Keratinocyte (primary cell): ENCODE measurements at regions not wholly inside any gene's neighbourhood (a gene's known extent, or its start where the extent isn't known, plus 50 kb on each side); places are given as distances from the start of the nearest gene placed in this dataset.

Source experiments
- DNase-seq: peaks from one replicate; pipeline ENCODE4 v3.0.0-alpha.2; 2011; ENCODE audit warnings: low read depth, missing footprints, low spot score
- FAIRE-seq: peaks from 2 replicates; lab custom pipeline; 2011; peaks lifted over from hg19 to GRCh38; lab: Jason Lieb, UNC
- H2AFZ ChIP-seq: 2 replicates; pipeline ENCODE4 v1.6.0; 2012; ENCODE audit warnings: low read length, control low read depth, inconsistent platforms; ENCODE audit not compliant: control insufficient read depth
- H3K27ac ChIP-seq: 2 replicates; pipeline ENCODE4 v1.5.1; 2011; ENCODE audit warnings: low read length; ENCODE audit not compliant: control insufficient read depth, insufficient read depth
- H3K27me3 ChIP-seq: 3 replicates; pipeline ENCODE4 v1.6.0; 2011; ENCODE audit warnings: low read length; ENCODE audit not compliant: control insufficient read depth, insufficient read depth; ENCODE audit errors: extremely low read depth
- H3K36me3 ChIP-seq, 2 experiments: 2 replicates in 1 of 2; 3 replicates in 1 of 2; pipeline ENCODE4 v1.5.1; 2011; ENCODE audit warnings: low read length in 2 of 2, mild to moderate bottlenecking in 1 of 2; ENCODE audit not compliant: control insufficient read depth in 2 of 2, insufficient read depth in 2 of 2; ENCODE audit errors: extremely low read depth in 1 of 2
- H3K4me1 ChIP-seq: 3 replicates; pipeline ENCODE4 v1.5.1; 2011; ENCODE audit warnings: low read length; ENCODE audit not compliant: control insufficient read depth, insufficient read depth; ENCODE audit errors: extremely low read depth
- H3K4me2 ChIP-seq: 3 replicates; pipeline ENCODE4 v1.6.0; 2011; ENCODE audit warnings: low read depth, low read length; ENCODE audit not compliant: control insufficient read depth, insufficient read depth; ENCODE audit errors: extremely low read depth
- H3K4me3 ChIP-seq, 3 experiments: fragments of 200-600 bp in 1 of 3; sonication (generic) in 1 of 3; 2 replicates in 2 of 3; 3 replicates in 1 of 3; pipeline ENCODE4 v1.5.1; 2011 to 2016; ENCODE audit warnings: low read length in 3 of 3, mild to moderate bottlenecking in 3 of 3, control low read depth in 2 of 3, inconsistent platforms in 1 of 3, low read depth in 1 of 3, mixed read lengths in 1 of 3, mixed run types in 1 of 3, moderate library complexity in 1 of 3; ENCODE audit not compliant: control insufficient read depth in 2 of 3, insufficient read depth in 2 of 3; ENCODE audit errors: extremely low read depth in 1 of 3
- H3K79me2 ChIP-seq: 2 replicates; pipeline ENCODE4 v1.6.0; 2012; ENCODE audit warnings: low read length; ENCODE audit not compliant: control insufficient read depth, insufficient read depth
- H3K9ac ChIP-seq: 3 replicates; pipeline ENCODE4 v1.6.0; 2011; ENCODE audit warnings: low read length; ENCODE audit not compliant: control insufficient read depth, insufficient read depth; ENCODE audit errors: extremely low read depth
- H3K9me1 ChIP-seq: 3 replicates; pipeline ENCODE4 v1.6.0; 2011; ENCODE audit warnings: low read length; ENCODE audit not compliant: control insufficient read depth, insufficient read depth; ENCODE audit errors: extremely low read depth
- H3K9me3 ChIP-seq: 2 replicates; pipeline ENCODE4 v1.5.1; 2012; ENCODE audit warnings: low read depth, low read length; ENCODE audit not compliant: control insufficient read depth
- H4K20me1 ChIP-seq: 3 replicates; pipeline ENCODE4 v1.6.0; 2011; ENCODE audit warnings: low read length; ENCODE audit not compliant: control insufficient read depth, insufficient read depth; ENCODE audit errors: extremely low read depth
- CTCF ChIP-seq, 3 experiments: IDR thresholded peaks in 1 of 3; conservative IDR thresholded peaks in 1 of 3; optimal IDR thresholded peaks in 1 of 3; 2 replicates in 2 of 3; 3 replicates in 1 of 3; pipeline versions ENCODE3 to v1.5.1; 2011; ENCODE audit warnings: low read length in 3 of 3, mild to moderate bottlenecking in 3 of 3, moderate library complexity in 2 of 3, control low read depth in 1 of 3, inconsistent platforms in 1 of 3; ENCODE audit not compliant: insufficient read depth in 2 of 3; ENCODE audit errors: extremely low read depth in 1 of 3
- EZH2 ChIP-seq: IDR thresholded peaks from one replicate; pipeline ENCODE4 v1.6.1; 2012; ENCODE audit warnings: inconsistent platforms, mild to moderate bottlenecking, low read length, moderate library complexity
- dilution Hi-C: fragments of 300-500 bp; cut with MboI; formaldehyde crosslinking; loops from one replicate; pipeline ENCODE4 v1.7.0; 2020; ENCODE audit warnings: low sequenced_read_pairs; ENCODE audit not compliant: extremely low pct_ligation_motif_present

GRCh38 chr21:15162921-15163320 is 98.1 kb upstream of the NRIP1 start:
- Histone ChIP-seq H3K4me2 (no peak overlapping the region), H3K27me3 (no peaks in the 10 kb centered on the region), H3K36me3 (no peaks in the 10 kb centered on the region), H3K4me3 (no peak overlapping the region), H3K4me1 (peaks cover 5% of the 10 kb centered on the region), H3K9me1 (no peaks in the 10 kb centered on the region), H3K79me2 (no peaks in the 10 kb centered on the region), H3K9me3 (no peaks in the 10 kb centered on the region), H3K9ac (no peak overlapping the region), H2AFZ (no peak overlapping the region), H4K20me1 (no peaks in the 10 kb centered on the region), H3K27ac (no peak overlapping the region)
- no peak for FAIRE-seq
- no peak for DNase-seq
- dilution Hi-C loops, result no loop called here
- TF ChIP-seq EZH2, result no peak
- no peak for TF ChIP-seq CTCF (optimal IDR thresholded peaks at IDR 0.05 in 1 of 3, IDR thresholded peaks at IDR 0.05 in 1 of 3, conservative IDR thresholded peaks at IDR 0.05 in 1 of 3; ENCODE audit: extremely low read depth in 1 of 3, insufficient read depth in 2 of 3, low read length in 3 of 3)

GRCh38 chr21:15164273-15164672 is 99.5 kb upstream of the NRIP1 start:
- DNase-seq (no peak), FAIRE-seq (no peak)
- Histone ChIP-seq H3K4me1 (peaks cover 5% of the 10 kb centered on the region), H3K27ac (no peak overlapping the region), H3K4me3 (no peak overlapping the region), H4K20me1 (no peaks in the 10 kb centered on the region), H3K9ac (no peak overlapping the region), H3K9me3 (no peaks in the 10 kb centered on the region), H3K9me1 (no peaks in the 10 kb centered on the region), H3K36me3 (no peaks in the 10 kb centered on the region), H3K79me2 (no peaks in the 10 kb centered on the region), H3K27me3 (no peaks in the 10 kb centered on the region), H2AFZ (no peak overlapping the region), H3K4me2 (no peak overlapping the region)
- dilution Hi-C loops, result no loop called here
- TF ChIP-seq EZH2, result no peak

GRCh38 chr21:15164678-15165303 is 100.0 kb upstream of the NRIP1 start:
- H3K4me3 ChIP-seq, result no peak overlapping the region
- H3K27me3 ChIP-seq, result no peaks in the 10 kb centered on the region
- no peak for FAIRE-seq
- H2AFZ ChIP-seq, result no peak overlapping the region
- no peak overlapping the region for H3K27ac ChIP-seq
- H3K79me2 ChIP-seq, result no peaks in the 10 kb centered on the region
- H3K9ac ChIP-seq, result no peak overlapping the region
- no peaks in the 10 kb centered on the region for H4K20me1 ChIP-seq
- DNase-seq, result no peak
- no peaks in the 10 kb centered on the region for H3K36me3 ChIP-seq
- H3K9me3 ChIP-seq, result no peaks in the 10 kb centered on the region
- TF ChIP-seq CTCF (optimal IDR thresholded peaks at IDR 0.05 in 1 of 3, IDR thresholded peaks at IDR 0.05 in 1 of 3, conservative IDR thresholded peaks at IDR 0.05 in 1 of 3; ENCODE audit: extremely low read depth in 1 of 3, insufficient read depth in 2 of 3, low read length in 3 of 3) (no peak), EZH2 (no peak)
- peaks cover 5% of the 10 kb centered on the region for H3K4me1 ChIP-seq
- dilution Hi-C loops, result no loop called here
- no peak overlapping the region for H3K4me2 ChIP-seq
- no peaks in the 10 kb centered on the region for H3K9me1 ChIP-seq
